Keratinocyte (primary cell): ENCODE measurements at regions not wholly inside any gene's neighbourhood (a gene's known extent, or its start where the extent isn't known, plus 50 kb on each side); places are given as distances from the start of the nearest gene placed in this dataset.

Experiments
- CTCF ChIP-seq, 3 experiments: IDR thresholded peaks in 1 of 3; conservative IDR thresholded peaks in 1 of 3; optimal IDR thresholded peaks in 1 of 3; 2 replicates in 2 of 3; 3 replicates in 1 of 3; pipeline versions ENCODE3 to v1.5.1; 2011; ENCODE audit warnings: low read length in 3 of 3, mild to moderate bottlenecking in 3 of 3, moderate library complexity in 2 of 3, control low read depth in 1 of 3, inconsistent platforms in 1 of 3; ENCODE audit not compliant: insufficient read depth in 2 of 3; ENCODE audit errors: extremely low read depth in 1 of 3
- EZH2 ChIP-seq: IDR thresholded peaks from one replicate; pipeline ENCODE4 v1.6.1; 2012; ENCODE audit warnings: inconsistent platforms, mild to moderate bottlenecking, low read length, moderate library complexity

GRCh38 chr6:105595829-105596228, 192.9 kb upstream of the PREP start:
- TF ChIP-seq CTCF (optimal IDR thresholded peaks at IDR 0.05 in 1 of 3, IDR thresholded peaks at IDR 0.05 in 1 of 3, conservative IDR thresholded peaks at IDR 0.05 in 1 of 3; ENCODE audit: extremely low read depth in 1 of 3, insufficient read depth in 2 of 3, low read length in 3 of 3) (no peak), EZH2 (no peak)
